ENCODE measurements at regions not wholly inside any gene's neighbourhood (a gene's known extent, or its start where the extent isn't known, plus 50 kb on each side); places are given as distances from the start of the nearest gene placed in this dataset.

- Histone ChIP-seq H3K36me3 (ENCODE audit: insufficient read depth, low read depth, low read length) (no peaks in the 10 kb centered on the region), H3K4me1 (ENCODE audit: insufficient read depth, low read length) (peaks cover 8% of the 10 kb centered on the region; the same call in 1 of the 2 replicates), H3K27ac (ENCODE audit: low read length) (no peak overlapping the region), H3K4me3 (ENCODE audit: low read length) (no peak overlapping the region), H3K9ac (ENCODE audit: low read depth, low read length) (no peak overlapping the region), H3K27me3 (ENCODE audit: insufficient read depth, low read length) (no peaks in the 10 kb centered on the region), H3K9me3 (ENCODE audit: insufficient read depth, low read depth, low read length) (no peaks in the 10 kb centered on the region)
These were observed 247.1 kb upstream of the UBE2E3 start for GRCh38 chr2:180733330-180733729.

GRCh38 chr2:180732337-180732736 is 248.1 kb upstream of the UBE2E3 start:
- H3K9me3 ChIP-seq (ENCODE audit: insufficient read depth, low read depth, low read length), result no peaks in the 10 kb centered on the region
- no peaks in the 10 kb centered on the region for H3K36me3 ChIP-seq (ENCODE audit: insufficient read depth, low read depth, low read length)
- H3K4me3 ChIP-seq (ENCODE audit: low read length), result no peak overlapping the region
- H3K27ac ChIP-seq (ENCODE audit: low read length), result no peak overlapping the region
- H3K9ac ChIP-seq (ENCODE audit: low read depth, low read length), result no peak overlapping the region
- H3K4me1 ChIP-seq (ENCODE audit: insufficient read depth, low read length), result peaks cover 8% of the 10 kb centered on the region; the same call in 1 of the 2 replicates
- no peaks in the 10 kb centered on the region for H3K27me3 ChIP-seq (ENCODE audit: insufficient read depth, low read length)

- Histone ChIP-seq H3K9ac (ENCODE audit: low read depth, low read length) (no peak overlapping the region), H3K27me3 (ENCODE audit: insufficient read depth, low read length) (no peaks in the 10 kb centered on the region), H3K36me3 (ENCODE audit: insufficient read depth, low read depth, low read length) (no peaks in the 10 kb centered on the region), H3K9me3 (ENCODE audit: insufficient read depth, low read depth, low read length) (no peaks in the 10 kb centered on the region), H3K27ac (ENCODE audit: low read length) (no peak overlapping the region), H3K4me1 (ENCODE audit: insufficient read depth, low read length) (peaks cover 8% of the 10 kb centered on the region; the same call in 1 of the 2 replicates), H3K4me3 (ENCODE audit: low read length) (no peak overlapping the region)
These were observed 249.4 kb upstream of the UBE2E3 start for GRCh38 chr2:180730976-180731375.

GRCh38 chr2:180728928-180729559 is 251.4 kb upstream of the UBE2E3 start:
- Histone ChIP-seq H3K27ac (ENCODE audit: low read length) (no peak overlapping the region), H3K4me1 (ENCODE audit: insufficient read depth, low read length) (peaks cover 2% of the 10 kb centered on the region; the same call in 1 of the 2 replicates), H3K4me3 (ENCODE audit: low read length) (no peak overlapping the region), H3K9ac (ENCODE audit: low read depth, low read length) (no peak overlapping the region), H3K9me3 (ENCODE audit: insufficient read depth, low read depth, low read length) (no peaks in the 10 kb centered on the region), H3K27me3 (ENCODE audit: insufficient read depth, low read length) (no peaks in the 10 kb centered on the region), H3K36me3 (ENCODE audit: insufficient read depth, low read depth, low read length) (no peaks in the 10 kb centered on the region)

GRCh38 chr2:180723712-180724111 is 256.7 kb upstream of the UBE2E3 start:
- no peak overlapping the region for H3K27ac ChIP-seq (ENCODE audit: low read length)
- H3K9ac ChIP-seq (ENCODE audit: low read depth, low read length), result no peak overlapping the region
- no peak overlapping the region for H3K4me3 ChIP-seq (ENCODE audit: low read length)
- H3K27me3 ChIP-seq (ENCODE audit: insufficient read depth, low read length), result no peaks in the 10 kb centered on the region
- H3K4me1 ChIP-seq (ENCODE audit: insufficient read depth, low read length), result no peaks in the 10 kb centered on the region
- H3K36me3 ChIP-seq (ENCODE audit: insufficient read depth, low read depth, low read length), result no peaks in the 10 kb centered on the region
- no peaks in the 10 kb centered on the region for H3K9me3 ChIP-seq (ENCODE audit: insufficient read depth, low read depth, low read length)

- Histone ChIP-seq H3K27me3 (ENCODE audit: insufficient read depth, low read length) (no peaks in the 10 kb centered on the region), H3K4me1 (ENCODE audit: insufficient read depth, low read length) (no peaks in the 10 kb centered on the region), H3K9ac (ENCODE audit: low read depth, low read length) (no peak overlapping the region), H3K9me3 (ENCODE audit: insufficient read depth, low read depth, low read length) (no peaks in the 10 kb centered on the region), H3K4me3 (ENCODE audit: low read length) (no peak overlapping the region), H3K27ac (ENCODE audit: low read length) (no peak overlapping the region), H3K36me3 (ENCODE audit: insufficient read depth, low read depth, low read length) (no peaks in the 10 kb centered on the region)
These were observed 257.7 kb upstream of the UBE2E3 start for GRCh38 chr2:180722551-180723239.

GRCh38 chr2:180720829-180721228 is 259.6 kb upstream of the UBE2E3 start:
- no peak overlapping the region for H3K9ac ChIP-seq (ENCODE audit: low read depth, low read length)
- H3K9me3 ChIP-seq (ENCODE audit: insufficient read depth, low read depth, low read length), result no peaks in the 10 kb centered on the region
- H3K36me3 ChIP-seq (ENCODE audit: insufficient read depth, low read depth, low read length), result no peaks in the 10 kb centered on the region
- H3K27me3 ChIP-seq (ENCODE audit: insufficient read depth, low read length), result no peaks in the 10 kb centered on the region
- no peak overlapping the region for H3K4me3 ChIP-seq (ENCODE audit: low read length)
- H3K27ac ChIP-seq (ENCODE audit: low read length), result no peak overlapping the region
- H3K4me1 ChIP-seq (ENCODE audit: insufficient read depth, low read length), result no peaks in the 10 kb centered on the region

GRCh38 chr2:180717588-180717987 is 262.8 kb upstream of the UBE2E3 start:
- Histone ChIP-seq H3K36me3 (ENCODE audit: insufficient read depth, low read depth, low read length) (no peaks in the 10 kb centered on the region), H3K9ac (ENCODE audit: low read depth, low read length) (no peak overlapping the region), H3K4me1 (ENCODE audit: insufficient read depth, low read length) (no peaks in the 10 kb centered on the region), H3K9me3 (ENCODE audit: insufficient read depth, low read depth, low read length) (no peaks in the 10 kb centered on the region; the same call in 1 of the 2 replicates), H3K27me3 (ENCODE audit: insufficient read depth, low read length) (no peaks in the 10 kb centered on the region), H3K4me3 (ENCODE audit: low read length) (no peak overlapping the region), H3K27ac (ENCODE audit: low read length) (no peak overlapping the region)

GRCh38 chr2:180716186-180717180 is 263.9 kb upstream of the UBE2E3 start:
- Histone ChIP-seq H3K9me3 (ENCODE audit: insufficient read depth, low read depth, low read length) (no peaks in the 10 kb centered on the region; the same call in 1 of the 2 replicates), H3K27ac (ENCODE audit: low read length) (no peak overlapping the region), H3K4me1 (ENCODE audit: insufficient read depth, low read length) (no peaks in the 10 kb centered on the region), H3K9ac (ENCODE audit: low read depth, low read length) (no peak overlapping the region), H3K36me3 (ENCODE audit: insufficient read depth, low read depth, low read length) (no peaks in the 10 kb centered on the region), H3K27me3 (ENCODE audit: insufficient read depth, low read length) (no peaks in the 10 kb centered on the region), H3K4me3 (ENCODE audit: low read length) (no peak overlapping the region)

- Histone ChIP-seq H3K9me3 (ENCODE audit: insufficient read depth, low read depth, low read length) (no peaks in the 10 kb centered on the region; the same call in 1 of the 2 replicates), H3K9ac (ENCODE audit: low read depth, low read length) (no peak overlapping the region)
These were observed 265.4 kb upstream of the UBE2E3 start for GRCh38 chr2:180715044-180715443.

GRCh38 chr2:180709392-180710145 is 270.8 kb upstream of the UBE2E3 start:
- Histone ChIP-seq H3K4me1 (ENCODE audit: insufficient read depth, low read length) (no peaks in the 10 kb centered on the region), H3K9me3 (ENCODE audit: insufficient read depth, low read depth, low read length) (no peaks in the 10 kb centered on the region; the same call in 1 of the 2 replicates), H3K27me3 (ENCODE audit: insufficient read depth, low read length) (no peaks in the 10 kb centered on the region), H3K27ac (ENCODE audit: low read length) (no peak overlapping the region), H3K9ac (ENCODE audit: low read depth, low read length) (no peak overlapping the region), H3K36me3 (ENCODE audit: insufficient read depth, low read depth, low read length) (no peaks in the 10 kb centered on the region), H3K4me3 (ENCODE audit: low read length) (no peak overlapping the region)

More at GRCh38 chr2:180715044-180715443, 265.4 kb upstream of the UBE2E3 start:
- Histone ChIP-seq H3K27me3 (ENCODE audit: insufficient read depth, low read length) (no peaks in the 10 kb centered on the region), H3K4me3 (ENCODE audit: low read length) (no peak overlapping the region), H3K36me3 (ENCODE audit: insufficient read depth, low read depth, low read length) (no peaks in the 10 kb centered on the region), H3K4me1 (ENCODE audit: insufficient read depth, low read length) (no peaks in the 10 kb centered on the region), H3K27ac (ENCODE audit: low read length) (no peak overlapping the region)
